ENCODE measurements at regions not wholly inside any gene's neighbourhood (a gene's known extent, or its start where the extent isn't known, plus 50 kb on each side); places are given as distances from the start of the nearest gene placed in this dataset.

GRCh38 chr1:69278923-69279322, 288.8 kb upstream of the LRRC7 start:
- Mint-ChIP-seq H3K9me3 (peaks cover 2% of the 10 kb centered on the region), H3K27me3 (no peaks in the 10 kb centered on the region), H3K4me1 (no peaks in the 10 kb centered on the region), H3K36me3 (ENCODE audit: low read depth) (no peaks in the 10 kb centered on the region), H3K4me3 (no peak overlapping the region), H3K27ac (no peak overlapping the region)
- no peak for DNase-seq
- no peak for TF ChIP-seq CTCF (IDR thresholded peaks at IDR 0.05)
- ATAC-seq (ENCODE audit: low read depth) = no peak
- POLR2A ChIA-PET = no interaction called here
- CTCF ChIA-PET = no interaction called here
- intact Hi-C loops (cut with micrococcal nuclease) = no loop called here

GRCh38 chr1:69283516-69283915, 284.2 kb upstream of the LRRC7 start:
- intact Hi-C loops (cut with micrococcal nuclease) = no loop called here
- H3K27me3 Mint-ChIP-seq = no peaks in the 10 kb centered on the region
- H3K27ac Mint-ChIP-seq = no peak overlapping the region
- H3K9me3 Mint-ChIP-seq = no peaks in the 10 kb centered on the region
- no peak overlapping the region for H3K4me3 Mint-ChIP-seq
- ATAC-seq (ENCODE audit: low read depth) (no peak), DNase-seq (no peak)
- TF ChIP-seq CTCF (IDR thresholded peaks at IDR 0.05) = no peak
- no peaks in the 10 kb centered on the region for H3K4me1 Mint-ChIP-seq
- ChIA-PET CTCF (no interaction called here), POLR2A (no interaction called here)
- H3K36me3 Mint-ChIP-seq (ENCODE audit: low read depth) = no peaks in the 10 kb centered on the region

- TF ChIP-seq CTCF (IDR thresholded peaks at IDR 0.05) = no peak
- no peak for DNase-seq
- CTCF ChIA-PET = interaction anchor here (0.6 kb wide), 1 partner anchor 272 kb away, joined by 4 read pairs; no protein-coding TSS in a partner anchor
- intact Hi-C loops (cut with micrococcal nuclease) = no loop called here
- Mint-ChIP-seq H3K36me3 (ENCODE audit: low read depth) (no peaks in the 10 kb centered on the region), H3K27me3 (no peaks in the 10 kb centered on the region), H3K27ac (no peak overlapping the region), H3K9me3 (no peaks in the 10 kb centered on the region), H3K4me3 (no peak overlapping the region), H3K4me1 (no peaks in the 10 kb centered on the region)
- POLR2A ChIA-PET = no interaction called here
- ATAC-seq (ENCODE audit: low read depth) = no peak
Observed at GRCh38 chr1:69284508-69284907, 283.2 kb upstream of the LRRC7 start.

GRCh38 chr1:69288416-69288815, 279.3 kb upstream of the LRRC7 start:
- H3K36me3 Mint-ChIP-seq (ENCODE audit: low read depth) = no peaks in the 10 kb centered on the region
- no peaks in the 10 kb centered on the region for H3K27me3 Mint-ChIP-seq
- no peaks in the 10 kb centered on the region for H3K9me3 Mint-ChIP-seq
- no peak overlapping the region for H3K4me3 Mint-ChIP-seq
- intact Hi-C loops (cut with micrococcal nuclease) = no loop called here
- CTCF ChIA-PET = no interaction called here
- no peak overlapping the region for H3K27ac Mint-ChIP-seq
- no peak for DNase-seq
- no peaks in the 10 kb centered on the region for H3K4me1 Mint-ChIP-seq
- no peak for ATAC-seq (ENCODE audit: low read depth)
- POLR2A ChIA-PET = no interaction called here
- no peak for TF ChIP-seq CTCF (IDR thresholded peaks at IDR 0.05)

GRCh38 chr1:69290291-69290690, 277.4 kb upstream of the LRRC7 start:
- no peaks in the 10 kb centered on the region for H3K36me3 Mint-ChIP-seq (ENCODE audit: low read depth)

More at GRCh38 chr1:69290291-69290690, 277.4 kb upstream of the LRRC7 start:
- ChIA-PET CTCF (no interaction called here), POLR2A (no interaction called here)
- TF ChIP-seq CTCF (IDR thresholded peaks at IDR 0.05) = no peak
- intact Hi-C loops (cut with micrococcal nuclease) = no loop called here
- Mint-ChIP-seq H3K9me3 (no peaks in the 10 kb centered on the region), H3K4me1 (no peaks in the 10 kb centered on the region), H3K4me3 (no peak overlapping the region), H3K27ac (no peak overlapping the region), H3K27me3 (no peaks in the 10 kb centered on the region)
- DNase-seq (no peak), ATAC-seq (ENCODE audit: low read depth) (no peak)

All from activated B cell treated with CpG ODN at 0.5 μM for 24 hours (primary cell).